Left lung (tissue), 4 donors: ENCODE measurements at regions not wholly inside any gene's neighbourhood (a gene's known extent, or its start where the extent isn't known, plus 50 kb on each side); places are given as distances from the start of the nearest gene placed in this dataset.

Source experiments
- ATAC-seq: fragments of 200-7000 bp; cut with Tn5 transposase; one replicate; pipeline ENCODE4 v1.9.1; 2020; ENCODE audit warnings: moderate library complexity
- DNase-seq, 4 donors: peaks; one replicate each; pipeline ENCODE4 v3.0.0-alpha.2; 2013 to 2020
- H3K27ac ChIP-seq, 2 donors: fragments of 200-600 bp; sonication (generic) in 1 of 2; one replicate each; pipeline versions ENCODE4 v1.5.0 to v1.8.0; 2020 to 2021
- H3K27me3 ChIP-seq, 2 donors: fragments of 200-600 bp; sonication (generic) in 1 of 2; one replicate each; pipeline versions ENCODE4 v1.5.0 to v1.8.0; 2020 to 2021
- H3K36me3 ChIP-seq, 2 donors: fragments of 200-600 bp; sonication (generic) in 1 of 2; one replicate each; pipeline versions ENCODE4 v1.5.0 to v1.8.0; 2020 to 2021
- H3K4me1 ChIP-seq, 2 donors: fragments of 200-600 bp; one replicate each; pipeline ENCODE4 v1.8.0; 2021
- H3K4me3 ChIP-seq, 2 donors: fragments of 200-600 bp; sonication (generic) in 1 of 2; one replicate each; pipeline versions ENCODE4 v1.5.0 to v1.8.0; 2020 to 2021; ENCODE audit warnings: mild to moderate bottlenecking in 1 of 2
- H3K9me3 ChIP-seq, 2 donors: fragments of 200-600 bp; sonication (generic) in 1 of 2; one replicate each; pipeline versions ENCODE4 v1.5.0 to v1.8.0; 2020 to 2021
- CTCF ChIP-seq, 2 donors: fragments of 200-600 bp; sonication (generic) in 1 of 2; IDR thresholded peaks; one replicate each; pipeline versions ENCODE4 v1.5.0 to v1.8.0; 2021; ENCODE audit warnings: antibody characterized with exemption in 2 of 2
- intact Hi-C, 2 donors: fragments of 100-400 bp; cut with DNase I; formaldehyde crosslinking; loops; one replicate each; pipeline versions ENCODE4 v1.11.2 to v1.14.2; 2022
- donor health status: DM: no; HTN: yes; CAD: no.
- donor health status: DM: no; HTN: no; CAD: no.

- intact Hi-C loops: no loop called here
- Histone ChIP-seq H3K9me3 (peaks cover 0 to 5% of the 10 kb centered on the region in 2 donors), H3K4me3 (no peak overlapping the region), H3K27me3 (no peaks in the 10 kb centered on the region), H3K36me3 (no peaks in the 10 kb centered on the region), H3K4me1 (no peaks in the 10 kb centered on the region), H3K27ac (no peak overlapping the region)
- DNase-seq: no peak
- ATAC-seq: no peak
- no peak for TF ChIP-seq CTCF (IDR thresholded peaks at IDR 0.05)
These were observed 231.3 kb upstream of the CELF4 start for GRCh38 chr18:37796823-37797349.

GRCh38 chr18:37787452-37787851 is 221.9 kb upstream of the CELF4 start:
- DNase-seq (no peak), ATAC-seq (no peak)
- Histone ChIP-seq H3K4me1 (no peaks in the 10 kb centered on the region), H3K27ac (no peak overlapping the region), H3K27me3 (no peaks in the 10 kb centered on the region), H3K4me3 (no peak overlapping the region), H3K36me3 (no peaks in the 10 kb centered on the region), H3K9me3 (no peaks in the 10 kb centered on the region)
- no peak for TF ChIP-seq CTCF (IDR thresholded peaks at IDR 0.05)
- intact Hi-C loops: no loop called here

GRCh38 chr18:37783771-37784170 is 218.2 kb upstream of the CELF4 start:
- no peak overlapping the region for H3K27ac ChIP-seq
- ATAC-seq (no peak), DNase-seq (no peak)
- no peaks in the 10 kb centered on the region for H3K4me1 ChIP-seq
- no peak overlapping the region for H3K4me3 ChIP-seq
- intact Hi-C loops: no loop called here
- no peaks in the 10 kb centered on the region for H3K36me3 ChIP-seq
- no peak for TF ChIP-seq CTCF (IDR thresholded peaks at IDR 0.05)
- no peaks in the 10 kb centered on the region for H3K27me3 ChIP-seq
- H3K9me3 ChIP-seq: no peaks in the 10 kb centered on the region

GRCh38 chr18:37779220-37779619 is 213.6 kb upstream of the CELF4 start:
- DNase-seq: no peak
- intact Hi-C loops: no loop called here
- no peaks in the 10 kb centered on the region for H3K4me1 ChIP-seq
- H3K4me3 ChIP-seq: no peak overlapping the region
- no peaks in the 10 kb centered on the region for H3K27me3 ChIP-seq
- no peaks in the 10 kb centered on the region for H3K9me3 ChIP-seq
- H3K27ac ChIP-seq: no peak overlapping the region
- ATAC-seq: no peak
- TF ChIP-seq CTCF (IDR thresholded peaks at IDR 0.05): no peak
- no peaks in the 10 kb centered on the region for H3K36me3 ChIP-seq

GRCh38 chr18:37778417-37779165 is 213.0 kb upstream of the CELF4 start:
- no peak overlapping the region for H3K4me3 ChIP-seq
- intact Hi-C loops: no loop called here
- H3K9me3 ChIP-seq: no peaks in the 10 kb centered on the region
- ATAC-seq: peak; percentile 98
- H3K27ac ChIP-seq: no peak overlapping the region
- H3K36me3 ChIP-seq: no peaks in the 10 kb centered on the region
- no peaks in the 10 kb centered on the region for H3K27me3 ChIP-seq
- TF ChIP-seq CTCF (IDR thresholded peaks at IDR 0.05): peak; percentile 70 to 73
- DNase-seq: peak; percentile 41 to 84 (median 62)
- H3K4me1 ChIP-seq: no peaks in the 10 kb centered on the region
